Adrenal gland (tissue), 5 donors: ENCODE measurements at regions not wholly inside any gene's neighbourhood (a gene's known extent, or its start where the extent isn't known, plus 50 kb on each side); places are given as distances from the start of the nearest gene placed in this dataset.

Source experiments
- POLR2A ChIP-seq, 2 donors: fragments of 450-650 bp; IDR thresholded peaks; one replicate each; pipeline ENCODE4 v1.6.1; 2017; ENCODE audit warnings: antibody characterized with exemption in 2 of 2, mild to moderate bottlenecking in 2 of 2, moderate library complexity in 1 of 2
- TF ChIP-seq, protein P1 (sequence below), 6 experiments: fragments of 450-650 bp in 4 of 6; fragments of 200-600 bp in 2 of 6; sonication (generic) in 1 of 6; IDR thresholded peaks; 1 replicate in 5 of 6; 2 replicates in 1 of 6; pipeline versions ENCODE4 v1.5.1 to v1.8.0; 2016 to 2021; ENCODE audit warnings: antibody characterized with exemption in 6 of 6, mild to moderate bottlenecking in 2 of 6, moderate library complexity in 1 of 6
- donor health status: DM: no; HTN: no; CAD: no.

DNA sequence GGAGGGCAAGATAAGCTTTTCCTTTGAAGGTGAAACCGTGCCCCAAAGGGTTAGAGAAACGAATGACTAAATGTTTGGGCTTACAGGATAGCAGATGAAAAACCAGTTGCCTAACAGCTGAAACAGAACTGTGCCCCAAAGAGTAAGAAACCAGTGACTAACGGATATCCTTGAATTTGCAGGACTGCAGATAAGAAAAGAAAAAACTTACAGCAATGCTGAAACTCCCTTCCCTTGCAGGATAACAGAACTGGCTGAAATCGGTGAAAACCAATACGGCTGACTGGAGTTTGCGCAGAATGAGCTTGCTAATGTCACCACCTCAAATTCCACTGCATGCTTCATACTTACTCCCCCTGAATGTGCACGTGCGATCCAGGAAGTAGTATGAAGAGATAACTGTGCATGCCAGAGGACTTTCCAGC is 175.2 kb upstream of the NLRP1 start:
- TF ChIP-seq, protein P1, sequence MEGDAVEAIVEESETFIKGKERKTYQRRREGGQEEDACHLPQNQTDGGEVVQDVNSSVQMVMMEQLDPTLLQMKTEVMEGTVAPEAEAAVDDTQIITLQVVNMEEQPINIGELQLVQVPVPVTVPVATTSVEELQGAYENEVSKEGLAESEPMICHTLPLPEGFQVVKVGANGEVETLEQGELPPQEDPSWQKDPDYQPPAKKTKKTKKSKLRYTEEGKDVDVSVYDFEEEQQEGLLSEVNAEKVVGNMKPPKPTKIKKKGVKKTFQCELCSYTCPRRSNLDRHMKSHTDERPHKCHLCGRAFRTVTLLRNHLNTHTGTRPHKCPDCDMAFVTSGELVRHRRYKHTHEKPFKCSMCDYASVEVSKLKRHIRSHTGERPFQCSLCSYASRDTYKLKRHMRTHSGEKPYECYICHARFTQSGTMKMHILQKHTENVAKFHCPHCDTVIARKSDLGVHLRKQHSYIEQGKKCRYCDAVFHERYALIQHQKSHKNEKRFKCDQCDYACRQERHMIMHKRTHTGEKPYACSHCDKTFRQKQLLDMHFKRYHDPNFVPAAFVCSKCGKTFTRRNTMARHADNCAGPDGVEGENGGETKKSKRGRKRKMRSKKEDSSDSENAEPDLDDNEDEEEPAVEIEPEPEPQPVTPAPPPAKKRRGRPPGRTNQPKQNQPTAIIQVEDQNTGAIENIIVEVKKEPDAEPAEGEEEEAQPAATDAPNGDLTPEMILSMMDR (IDR thresholded peaks at IDR 0.05) = no peak
- TF ChIP-seq POLR2A (IDR thresholded peaks at IDR 0.05) = no peak
